WTC11 (cell line): ENCODE measurements at regions not wholly inside any gene's neighbourhood (a gene's known extent, or its start where the extent isn't known, plus 50 kb on each side); places are given as distances from the start of the nearest gene placed in this dataset.
"Not testable (repeated sequence)": the region's sequence is repeated elsewhere in the genome, so short reads cannot be mapped to it uniquely, and the experiment has no call there.

Experiments
- ATAC-seq: fragments of 200-7000 bp; cut with Tn5 transposase; 2 replicates; pipeline ENCODE4 v1.10.0; 2021; ENCODE audit warnings: mild to moderate bottlenecking, moderate library complexity
- CTCF ChIA-PET: fragments of 300-600 bp; sonication (Branson Sonifier 250); formaldehyde crosslinking; loops from one replicate; lab custom pipeline; 2021; ENCODE audit warnings: antibody characterized with exemption; lab: Charles Lee
- POLR2A ChIA-PET: fragments of 350-600 bp; sonication (Branson Sonifier 250); formaldehyde crosslinking; loops from one replicate; lab custom pipeline; 2021; ENCODE audit warnings: antibody characterized with exemption; lab: Charles Lee
- DNase-seq: peaks from one replicate; pipeline ENCODE4 v3.0.0; 2021; ENCODE audit warnings: low spot score
- H3K27ac Mint-ChIP-seq: 2 replicates; pipeline ENCODE4 v1.8.0; 2021; ENCODE audit warnings: mixed read lengths
- H3K27me3 Mint-ChIP-seq: 2 replicates; pipeline ENCODE4 v1.8.0; 2021; ENCODE audit warnings: low read depth, mild to moderate bottlenecking, moderate library complexity, mixed read lengths
- H3K36me3 Mint-ChIP-seq: 2 replicates; pipeline ENCODE4 v1.8.0; 2021; ENCODE audit warnings: mixed read lengths
- H3K4me1 Mint-ChIP-seq: 2 replicates; pipeline ENCODE4 v1.8.0; 2022; ENCODE audit warnings: mixed read lengths
- H3K4me3 Mint-ChIP-seq: 2 replicates; pipeline ENCODE4 v1.8.0; 2021; ENCODE audit warnings: mild to moderate bottlenecking, moderate library complexity, mixed read lengths
- H3K9me3 Mint-ChIP-seq: 2 replicates; pipeline ENCODE4 v1.8.0; 2021; ENCODE audit warnings: mixed read lengths

GRCh38 chr21:7626151-7626748, 2895.1 kb upstream of the TPTE start:
- H3K4me1 Mint-ChIP-seq, H3K27me3 Mint-ChIP-seq, CTCF ChIA-PET, H3K27ac Mint-ChIP-seq, H3K9me3 Mint-ChIP-seq, POLR2A ChIA-PET, H3K36me3 Mint-ChIP-seq, DNase-seq, H3K4me3 Mint-ChIP-seq: not testable (repeated sequence)
- peak; percentile 34; the same call in 1 of the 2 replicates for ATAC-seq
